GM21423 (cell line): ENCODE measurements at regions not wholly inside any gene's neighbourhood (a gene's known extent, or its start where the extent isn't known, plus 50 kb on each side); places are given as distances from the start of the nearest gene placed in this dataset.
"Not testable (repeated sequence)": the region's sequence is repeated elsewhere in the genome, so short reads cannot be mapped to it uniquely, and the experiment has no call there.

Experiments
- ATAC-seq: cut with Tn5 transposase; IDR thresholded peaks from one replicate; pipeline ENCODE4 v1.9.1; 2021; ENCODE audit warnings: mild to moderate bottlenecking, moderate library complexity; ENCODE audit not compliant: unreplicated experiment

DNA sequence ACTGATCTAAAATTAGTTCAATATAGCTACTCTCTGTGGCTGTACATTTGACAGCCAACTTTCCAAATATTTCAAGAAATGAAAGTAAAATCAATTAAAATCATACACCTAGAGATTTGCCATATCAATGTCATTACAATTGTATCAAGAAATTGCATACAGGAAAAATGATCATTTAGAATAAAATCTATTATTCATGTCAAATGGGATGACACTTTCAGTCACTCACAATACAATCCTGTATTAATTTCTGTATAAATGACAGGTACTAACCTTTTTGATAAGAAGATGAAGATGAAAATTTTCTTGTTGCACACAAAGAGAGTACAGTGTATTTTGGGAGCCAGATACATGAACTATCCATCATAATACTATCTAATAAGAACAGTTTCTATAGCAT, 1588.9 kb upstream of the PRMT6 start:
- ATAC-seq = no peak

DNA sequence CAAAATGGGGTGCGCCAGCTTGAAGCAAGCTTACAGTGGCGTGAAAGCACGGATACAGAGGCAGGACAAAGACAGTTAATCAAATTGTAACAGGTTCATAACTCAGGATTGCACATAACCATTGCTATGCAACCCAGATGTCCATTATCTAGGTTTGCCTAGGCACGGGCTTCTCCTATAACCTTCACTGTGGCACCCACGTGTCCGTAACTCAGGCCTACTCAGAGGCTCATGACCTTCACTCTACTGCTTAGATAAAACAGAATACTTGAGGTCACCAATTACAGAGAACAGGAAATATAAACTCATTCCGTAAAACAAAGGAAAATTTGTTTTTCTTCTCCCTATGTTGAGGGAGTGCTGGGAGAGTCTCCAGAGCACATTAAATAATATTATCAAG, 1585.9 kb upstream of the PRMT6 start:
- ATAC-seq = not testable (repeated sequence)

DNA sequence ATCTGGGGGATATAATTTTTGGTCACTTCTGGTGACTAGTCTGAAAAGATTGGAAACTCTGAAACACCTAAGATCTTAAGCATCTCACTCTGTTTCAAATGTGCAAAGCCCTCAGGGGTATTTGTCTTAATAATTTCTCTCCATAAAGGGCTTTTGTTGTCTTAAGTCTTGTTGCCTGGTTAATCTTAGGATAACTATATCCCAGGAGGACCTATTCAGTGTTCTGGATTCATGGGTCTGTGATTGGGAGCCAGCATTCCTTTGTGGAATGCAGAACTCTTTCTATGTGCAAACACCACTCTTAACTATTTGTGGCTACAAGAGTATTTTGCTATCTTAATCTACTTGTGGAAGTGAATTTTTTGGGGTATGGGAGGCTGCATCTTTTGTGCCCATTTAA, 1573.0 kb upstream of the PRMT6 start:
- ATAC-seq = no peak

DNA sequence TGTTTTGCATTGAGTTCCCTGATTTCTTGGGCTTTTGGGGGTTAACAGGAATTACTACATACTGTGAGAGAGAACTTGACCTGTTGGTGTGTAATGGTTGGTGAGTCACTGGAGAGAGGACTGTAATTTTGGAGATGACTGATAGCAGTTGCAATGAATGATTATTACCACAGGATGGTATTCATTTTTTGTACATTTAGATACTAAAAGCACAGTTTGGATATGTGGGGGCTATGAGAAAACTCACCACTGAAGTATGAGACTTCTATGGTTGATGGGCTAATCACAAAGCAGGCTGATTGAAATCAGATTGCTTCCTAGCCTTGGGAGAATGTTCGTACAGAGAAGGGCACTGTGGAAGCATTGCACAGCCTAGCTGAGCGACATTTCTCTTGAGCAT, 1571.3 kb upstream of the PRMT6 start:
- ATAC-seq = no peak

DNA sequence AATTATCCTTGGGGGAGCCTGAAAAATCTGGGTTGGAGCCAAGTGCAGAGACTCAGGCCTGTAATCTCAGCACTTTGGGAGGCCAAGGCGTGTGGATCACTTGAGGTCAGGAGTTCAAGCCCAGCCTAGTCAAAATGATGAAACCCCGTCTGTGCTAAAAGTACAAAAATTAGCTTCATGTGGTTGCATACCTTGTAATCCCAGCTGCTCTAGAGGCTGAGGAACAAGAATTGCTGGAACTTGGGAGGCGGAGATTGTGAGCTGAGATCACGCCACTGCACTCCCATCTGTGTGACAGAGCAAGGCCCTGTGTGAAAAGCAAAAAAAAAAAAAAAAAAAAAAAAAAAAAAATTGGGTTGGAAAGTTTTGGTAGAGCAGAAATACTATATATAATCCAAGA, 1563.6 kb upstream of the PRMT6 start:
- ATAC-seq = no peak

DNA sequence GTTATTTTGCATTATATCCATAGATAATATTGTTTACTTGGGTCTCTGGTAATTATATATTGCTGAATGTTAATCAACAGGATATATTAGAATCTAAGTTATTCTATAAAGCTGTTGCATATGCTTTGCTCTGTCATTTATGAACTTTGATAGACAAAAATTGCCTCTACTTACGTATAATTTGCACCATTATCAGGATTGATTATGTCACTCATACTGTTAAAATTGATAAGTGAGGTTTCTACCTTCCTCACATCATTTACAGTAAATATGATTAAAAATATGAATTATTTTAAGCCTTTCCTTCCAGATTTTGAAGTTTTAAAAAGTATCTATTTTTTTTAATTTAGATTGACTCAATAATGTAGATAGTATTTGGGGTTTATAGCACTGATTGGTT, 1540.4 kb upstream of the PRMT6 start:
- ATAC-seq = no peak

DNA sequence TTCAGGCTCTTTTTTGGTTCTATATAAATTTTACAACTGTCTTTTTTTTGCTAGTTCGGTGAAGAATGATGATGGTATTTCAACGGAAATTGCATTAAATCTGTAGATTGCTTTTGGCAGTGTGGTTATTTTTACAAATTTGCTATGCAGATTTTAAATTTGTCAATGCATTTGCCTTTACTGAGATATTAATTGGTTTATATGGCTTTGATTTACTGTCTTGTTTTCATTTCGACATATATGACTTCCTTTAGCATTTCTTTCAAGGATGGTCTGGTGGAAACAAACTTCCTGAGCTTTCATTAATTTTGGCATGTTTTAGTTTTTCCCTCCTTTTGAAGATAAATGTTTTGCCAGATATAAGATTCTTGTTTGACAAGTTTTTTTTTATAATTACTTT, 1522.5 kb upstream of the PRMT6 start:
- ATAC-seq = no peak

DNA sequence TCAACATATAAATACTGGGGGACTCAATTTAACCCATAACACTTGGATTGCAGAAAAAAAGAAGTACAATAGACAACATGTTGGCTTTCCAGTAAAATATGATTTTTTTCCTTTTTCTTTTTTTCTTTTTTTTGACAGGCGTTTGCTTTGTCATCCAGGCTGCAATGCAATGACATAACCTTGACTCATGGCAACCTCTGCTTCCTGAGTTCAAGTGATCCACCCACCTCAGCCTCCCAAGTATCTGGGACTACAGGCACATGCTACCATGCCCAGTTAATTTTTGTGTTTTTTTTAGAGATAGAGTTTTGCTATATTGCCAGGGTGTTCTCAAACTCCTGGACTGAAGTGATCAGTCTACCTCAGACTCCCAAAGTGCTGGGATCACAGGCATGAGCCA, 1512.0 kb upstream of the PRMT6 start:
- ATAC-seq = no peak

DNA sequence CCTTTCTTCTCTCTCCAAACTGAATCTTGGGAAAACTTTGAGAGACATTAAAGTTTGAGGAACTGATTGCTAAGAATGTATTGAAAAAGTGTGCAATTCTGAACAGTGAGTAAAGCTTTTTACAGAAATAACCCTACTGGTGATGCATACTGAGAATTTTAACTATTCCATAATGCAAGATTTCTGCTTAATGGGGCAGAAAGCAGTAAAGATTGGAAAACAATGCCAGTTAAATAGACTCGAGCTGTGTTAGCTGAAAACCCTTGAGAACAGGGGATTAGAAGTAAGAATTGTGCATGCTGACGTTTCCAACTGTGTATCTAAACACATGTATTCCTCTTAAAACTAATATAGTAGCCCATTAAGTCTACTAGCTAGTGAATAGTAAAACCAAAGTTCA, 1500.2 kb upstream of the PRMT6 start:
- ATAC-seq = no peak

DNA sequence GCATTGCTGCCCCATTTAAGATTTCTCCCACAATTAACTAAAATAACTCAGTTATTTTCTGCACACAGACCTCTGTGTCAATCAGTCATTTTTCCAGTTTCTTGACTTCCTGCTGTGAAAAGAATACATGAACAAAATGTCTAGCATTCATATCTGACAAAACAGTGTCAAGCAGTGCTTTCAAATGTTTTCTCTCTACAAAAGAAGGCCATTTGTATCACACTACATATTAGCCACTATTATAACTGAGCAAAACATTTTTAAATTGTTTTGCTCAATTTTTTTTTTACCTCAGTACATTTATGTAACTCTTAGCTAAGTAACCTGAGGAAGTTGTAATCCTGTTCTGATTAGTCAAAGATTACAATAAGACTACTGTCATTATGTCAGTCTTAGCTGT, 1498.5 kb upstream of the PRMT6 start:
- ATAC-seq = no peak

DNA sequence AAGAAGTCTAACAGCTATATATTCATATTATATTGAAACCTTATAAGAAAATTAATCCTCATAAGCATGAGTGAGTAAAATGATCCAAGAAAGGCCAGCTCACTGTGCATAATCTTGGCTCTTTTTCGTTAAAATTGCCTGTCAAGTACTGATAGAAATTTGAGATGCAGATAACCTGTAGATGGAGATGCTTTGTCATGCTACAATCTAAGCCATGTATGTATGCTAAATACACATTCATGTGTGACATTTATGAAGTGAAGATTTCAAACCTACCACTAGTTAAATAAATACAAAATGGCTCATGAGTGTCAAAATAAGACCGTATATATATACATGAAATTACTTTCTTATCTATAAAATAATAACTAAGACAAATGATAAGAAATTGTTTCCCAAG, 1491.5 kb upstream of the PRMT6 start:
- ATAC-seq = no peak

DNA sequence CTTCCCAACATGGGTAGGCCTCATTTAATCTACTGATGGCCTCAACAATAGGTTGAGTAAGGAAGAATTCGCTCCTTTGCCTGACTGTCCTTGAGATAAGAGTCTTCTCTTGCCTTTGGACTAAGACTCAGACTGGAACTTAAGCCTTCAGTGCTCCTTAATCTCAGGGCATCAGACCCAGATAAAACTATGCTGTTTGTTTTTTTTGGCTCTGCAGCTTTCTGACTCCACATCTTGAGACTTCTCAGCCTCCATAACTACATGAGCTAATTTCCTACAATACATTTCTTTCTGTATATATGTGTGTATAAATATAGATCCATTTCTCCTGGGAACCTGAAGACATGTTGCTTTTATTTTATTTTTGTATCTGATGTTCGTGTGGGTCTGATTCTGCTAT, 1470.7 kb upstream of the PRMT6 start:
- no peak for ATAC-seq

DNA sequence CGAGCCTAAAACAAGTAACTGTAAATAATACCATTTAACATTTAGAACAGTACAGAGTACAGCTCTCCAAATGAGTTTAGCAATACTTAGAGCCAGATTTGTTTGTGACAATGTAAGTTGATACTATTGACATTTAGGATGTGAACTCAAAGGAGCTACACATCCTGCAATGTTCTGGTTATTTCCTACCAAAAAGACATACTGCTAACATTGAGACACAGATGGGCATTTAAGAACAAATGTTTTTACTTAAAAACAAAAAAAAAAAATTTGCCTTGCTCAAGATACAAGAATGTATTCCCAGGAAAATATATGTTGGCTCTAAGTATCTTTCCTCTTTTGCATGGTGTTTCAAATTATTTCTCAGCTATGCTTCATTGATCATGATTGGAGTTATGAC, 1464.8 kb upstream of the PRMT6 start:
- no peak for ATAC-seq

DNA sequence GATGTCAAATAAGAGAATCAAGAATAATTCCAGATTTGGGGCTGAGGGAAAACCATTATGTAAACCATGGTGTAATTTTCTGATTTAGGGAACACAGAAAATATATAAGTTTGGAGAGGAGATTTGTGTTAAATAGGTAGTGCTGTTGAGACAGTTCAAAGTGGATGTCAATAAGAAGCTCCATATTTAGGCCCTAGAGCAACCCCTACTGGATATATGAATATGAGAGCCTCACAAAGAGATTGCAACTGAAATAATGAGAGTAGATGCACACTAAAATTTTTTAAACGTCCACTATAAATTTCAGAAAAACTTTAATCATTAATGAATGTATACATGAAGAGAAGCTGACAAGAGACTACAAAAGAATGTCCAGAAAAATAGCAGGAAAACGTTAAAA, 1447.8 kb upstream of the PRMT6 start:
- no peak for ATAC-seq

DNA sequence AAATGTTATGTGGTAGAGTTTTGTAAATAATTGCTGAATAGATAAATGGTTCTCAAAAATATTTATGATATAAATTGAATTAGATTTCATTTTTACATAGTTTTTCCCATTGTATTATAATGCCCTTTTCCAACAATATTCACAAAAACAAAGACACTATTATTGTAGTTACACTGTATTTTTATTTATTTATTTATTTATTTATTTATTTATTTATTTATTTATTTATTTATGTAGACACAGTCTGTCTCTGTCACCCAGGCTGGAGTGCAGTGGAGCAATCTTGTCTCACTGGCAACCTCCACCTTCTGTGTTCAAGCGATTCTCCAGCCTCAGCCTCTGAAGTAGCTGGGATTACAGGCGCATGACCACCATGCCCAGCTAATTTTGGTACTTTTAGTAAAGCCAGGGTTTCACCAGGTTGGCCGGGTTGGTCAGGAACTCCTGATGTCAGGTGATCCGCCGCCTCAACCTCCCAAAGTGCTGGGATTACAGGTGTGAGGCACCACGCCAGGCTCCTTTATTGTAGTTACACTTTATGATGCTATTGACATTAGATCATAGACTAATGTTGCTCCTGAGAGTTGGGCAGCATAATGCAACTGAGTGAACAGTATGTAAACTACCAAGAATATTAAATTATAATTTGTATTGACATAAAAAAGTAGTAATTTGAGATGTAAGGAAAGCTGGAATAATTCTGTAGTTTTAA, 1430.0 kb upstream of the PRMT6 start:
- ATAC-seq = no peak

DNA sequence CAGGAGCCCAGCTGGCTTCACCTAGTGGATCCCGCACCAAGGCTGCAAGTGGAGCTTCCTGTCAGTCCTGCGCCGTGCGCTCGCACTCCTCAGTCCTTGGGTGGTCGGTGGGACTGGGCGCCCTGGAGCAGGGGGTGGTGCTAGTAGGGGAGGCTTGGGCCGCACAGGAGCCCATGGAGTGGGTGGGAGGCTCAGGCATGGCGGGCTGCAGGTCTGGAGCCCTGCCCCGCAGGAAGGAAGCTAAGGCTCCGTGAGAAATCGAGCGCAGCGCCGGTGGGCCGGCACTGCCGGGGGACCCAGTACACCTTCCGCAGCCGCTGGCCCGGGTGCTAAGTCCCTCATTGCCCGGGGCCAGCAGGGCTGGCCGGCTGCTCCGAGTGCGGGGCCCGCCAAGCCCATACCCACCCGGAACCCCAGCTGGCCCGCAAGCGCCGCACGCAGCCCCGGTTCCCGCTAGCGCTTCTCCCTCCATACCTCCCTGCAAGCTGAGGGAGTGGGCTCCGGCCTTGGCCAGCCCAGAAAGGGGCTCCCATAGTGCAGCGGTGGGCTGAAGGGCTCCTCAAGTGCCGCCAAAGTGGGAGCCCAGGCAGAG, 1425.2 kb upstream of the PRMT6 start:
- not testable (repeated sequence) for ATAC-seq

DNA sequence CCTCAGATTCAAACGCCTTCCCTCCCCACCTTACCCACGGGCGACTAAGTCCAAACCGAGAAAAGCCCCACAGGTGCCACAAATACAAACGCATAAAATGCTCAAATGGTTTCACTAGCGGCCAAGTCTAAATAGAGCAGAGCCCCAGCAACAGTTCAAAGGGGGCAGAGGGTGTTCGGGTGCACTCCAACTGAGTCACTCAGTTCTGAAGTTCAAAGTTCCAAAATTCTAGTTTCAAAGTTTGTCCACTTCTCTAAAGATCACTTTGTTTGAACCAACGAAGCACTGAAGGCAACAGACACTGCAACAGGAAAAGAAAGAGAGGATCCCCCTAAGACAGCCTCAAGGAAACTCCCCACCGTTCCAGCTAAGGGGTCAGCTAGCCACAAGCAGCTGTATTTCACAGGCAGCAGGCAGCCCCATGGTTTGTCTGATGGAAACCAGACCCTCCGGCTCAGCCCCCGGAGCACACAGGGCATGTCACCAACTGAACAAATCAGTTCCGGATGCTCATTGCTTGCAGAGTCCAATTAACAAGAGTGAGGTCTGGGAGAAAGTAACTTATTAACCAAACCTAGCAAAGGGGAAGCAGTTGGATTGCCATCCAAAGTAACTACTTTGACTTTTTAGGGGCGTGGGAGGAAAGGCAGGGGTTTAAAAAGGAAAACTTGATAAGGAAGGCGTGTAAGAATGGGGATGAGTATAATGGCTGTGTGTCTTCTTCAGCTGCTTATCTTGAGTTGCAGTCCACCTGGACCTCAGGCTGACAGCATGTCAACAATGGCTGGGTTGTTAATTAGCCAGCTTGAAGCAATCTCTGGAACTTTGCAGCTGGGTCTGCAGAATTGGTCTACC, 1423.9 kb upstream of the PRMT6 start:
- no peak for ATAC-seq

DNA sequence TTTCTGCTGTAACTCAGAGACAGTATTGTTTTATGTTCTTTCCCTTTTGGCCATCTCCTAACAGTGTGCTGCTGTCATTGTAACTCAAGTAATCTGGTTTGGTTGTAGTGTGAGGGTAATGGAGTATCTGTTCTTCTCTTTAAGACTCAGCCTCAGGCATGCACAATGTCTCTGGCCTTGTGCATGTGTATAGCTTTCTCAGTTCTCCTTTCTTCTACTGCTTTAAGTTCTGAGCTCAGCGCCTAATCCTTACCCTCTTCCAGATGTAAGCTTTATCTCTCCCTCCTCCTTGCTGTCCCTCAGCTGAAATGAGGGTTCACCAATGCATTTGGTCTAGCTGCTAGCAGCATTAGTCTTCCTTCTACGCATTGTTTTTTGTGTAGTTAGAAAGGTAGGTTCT, 1420.4 kb upstream of the PRMT6 start:
- ATAC-seq = no peak

DNA sequence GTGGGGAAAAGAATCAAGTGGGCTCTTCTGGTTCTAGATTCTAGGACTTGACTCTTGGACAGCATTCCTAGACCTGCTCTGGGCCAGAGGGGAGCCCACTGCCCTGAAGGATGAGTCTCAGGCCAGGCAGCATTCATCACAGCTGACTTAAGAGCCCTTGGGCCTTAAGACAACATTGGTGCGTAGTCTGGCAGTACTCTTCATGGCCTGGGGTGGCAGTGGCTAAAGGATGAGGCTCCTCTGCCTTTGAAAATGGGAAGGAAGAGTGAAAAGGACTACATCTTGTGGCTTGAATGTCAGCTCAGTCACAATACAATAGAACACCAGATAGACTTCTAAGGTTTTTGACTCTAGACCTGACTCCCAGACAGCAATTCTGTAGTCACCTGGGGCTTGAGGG, 1415.1 kb upstream of the PRMT6 start:
- no peak for ATAC-seq

DNA sequence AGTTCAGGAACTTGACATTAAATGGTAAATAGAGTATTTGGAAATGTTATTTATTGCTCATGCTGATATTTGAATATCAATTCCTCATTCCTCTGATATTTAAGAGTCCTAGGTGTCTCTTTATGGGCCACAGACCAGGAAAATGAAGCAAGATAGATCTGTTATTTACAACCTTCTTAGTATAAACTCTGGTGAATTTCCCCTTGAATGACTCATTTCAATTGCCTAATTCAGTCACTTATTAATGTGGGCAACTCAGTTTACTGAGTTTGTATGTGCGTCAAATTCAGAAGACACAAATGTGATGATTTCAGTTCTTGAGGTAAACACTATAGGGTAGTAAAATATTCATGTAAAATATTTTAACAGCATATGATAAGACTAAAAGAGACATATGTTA, 1404.4 kb upstream of the PRMT6 start:
- no peak for ATAC-seq

DNA sequence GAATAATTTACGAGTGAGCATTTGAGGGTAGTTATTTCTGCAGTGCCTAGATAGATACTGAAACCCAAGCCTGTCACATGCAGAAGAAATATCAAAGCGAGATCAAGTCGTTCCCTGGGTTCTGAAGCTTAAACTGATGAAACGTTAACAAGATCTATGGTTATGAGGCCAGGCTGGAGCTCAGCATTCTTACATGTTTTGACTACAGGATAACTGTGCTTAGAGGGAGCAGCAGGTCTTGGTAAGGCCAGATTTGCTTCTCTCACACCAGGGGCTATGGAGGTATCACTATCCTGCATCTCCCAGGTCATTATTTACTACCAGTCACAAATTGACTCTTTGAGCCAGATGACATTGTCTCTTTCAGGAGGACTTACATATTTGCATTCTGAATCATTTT, 1401.4 kb upstream of the PRMT6 start:
- ATAC-seq = no peak

DNA sequence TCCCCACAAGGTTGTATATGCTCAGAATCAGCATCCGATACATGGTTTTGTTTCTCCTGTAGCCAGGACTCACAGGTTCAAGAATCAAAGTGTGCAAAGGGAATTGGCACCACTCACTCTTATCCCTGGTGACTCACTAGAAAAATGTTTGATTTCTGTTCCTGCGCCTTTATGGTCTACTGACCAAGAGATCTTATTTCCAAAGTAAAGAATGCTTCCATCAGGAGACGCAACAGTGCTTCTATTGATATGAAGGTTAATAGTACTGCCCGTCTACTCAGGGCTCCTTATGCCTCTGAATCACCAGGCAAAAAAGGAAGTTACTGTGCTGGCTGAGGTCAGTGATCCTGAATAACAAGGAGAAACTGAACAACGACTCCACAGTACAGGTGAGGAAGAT, 1392.0 kb upstream of the PRMT6 start:
- ATAC-seq = no peak
